ENCODE measurements at regions not wholly inside any gene's neighbourhood (a gene's known extent, or its start where the extent isn't known, plus 50 kb on each side); places are given as distances from the start of the nearest gene placed in this dataset.

DNA sequence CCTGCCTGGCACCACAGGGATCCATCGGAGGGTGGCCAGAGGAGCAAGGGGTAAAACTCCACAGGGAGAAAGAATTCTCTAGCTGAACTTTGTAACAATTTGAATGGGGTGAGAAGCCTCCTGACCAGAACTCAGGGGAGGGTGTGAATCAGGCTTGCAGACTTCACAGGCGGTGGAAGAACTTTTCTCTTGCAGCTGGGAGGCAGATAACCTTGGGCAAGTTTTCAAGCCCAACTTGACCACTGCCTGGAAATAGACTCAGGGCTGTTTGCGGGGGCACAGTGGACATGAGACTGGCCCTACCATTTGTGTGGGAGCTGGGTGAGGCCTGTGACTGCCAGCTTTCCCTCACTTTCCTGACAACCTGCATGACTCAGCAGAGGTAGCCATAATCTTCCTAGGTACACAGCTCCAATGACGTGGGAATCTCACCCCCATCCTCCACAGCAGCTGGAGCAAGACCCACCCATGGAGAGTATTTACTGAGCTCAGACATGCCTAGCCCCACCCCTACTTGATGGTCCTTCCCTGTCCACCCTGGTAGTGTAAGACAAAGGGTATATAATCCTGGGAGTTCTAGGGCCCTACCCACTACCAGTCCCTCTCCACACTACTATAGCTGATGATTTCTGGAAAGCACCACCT, 210.0 kb upstream of the AGTR2 start:
- Histone ChIP-seq H3K9me3 (ENCODE audit: control insufficient read depth, low read length) (peaks cover 9% of the 10 kb centered on the region), H3K27me3 (ENCODE audit: control insufficient read depth, insufficient read depth, low read length, poor library complexity, severe bottlenecking) (no peaks in the 10 kb centered on the region), H3K4me1 (ENCODE audit: control insufficient read depth, insufficient read depth, low read length) (no peaks in the 10 kb centered on the region), H3K36me3 (ENCODE audit: control insufficient read depth, insufficient read depth, low read length) (no peaks in the 10 kb centered on the region), H3K4me3 (ENCODE audit: low read length) (no peak overlapping the region), H3K27ac (ENCODE audit: low read depth, low read length) (no peak overlapping the region), H3K9ac (ENCODE audit: extremely low read depth, low read length, poor library complexity, severe bottlenecking) (no peak overlapping the region)
- TF ChIP-seq CTCF (conservative IDR thresholded peaks at IDR 0.05), result no peak
- H3K36me3 Mint-ChIP-seq (ENCODE audit: low read depth), result peaks cover 37% of the 10 kb centered on the region
- H3K4me3 Mint-ChIP-seq, result no peak overlapping the region
- 84% methylated on average over 4 of the region's 4 CpGs; no CpG with 5 or more reads in 1 of the 2 experiments for WGBS, 2 experiments (ENCODE audit: insufficient coverage in 1 of 2, insufficient read length in 1 of 2)
- peak overlapping the region; percentile 90 for H3K27ac Mint-ChIP-seq
- H3K9me3 Mint-ChIP-seq, result peaks cover 38% of the 10 kb centered on the region
- peak; percentile 61 for DNase-seq
- peaks cover 65% of the 10 kb centered on the region for H3K4me1 Mint-ChIP-seq
- no peaks in the 10 kb centered on the region for H3K27me3 Mint-ChIP-seq (ENCODE audit: insufficient read depth)

- H3K9me3 ChIP-seq (ENCODE audit: control insufficient read depth, low read length), result peaks cover 6% of the 10 kb centered on the region
- TF ChIP-seq CTCF (conservative IDR thresholded peaks at IDR 0.05), result no peak
- no peaks in the 10 kb centered on the region for H3K27me3 Mint-ChIP-seq (ENCODE audit: insufficient read depth)
- 82% methylated on average over 6 of the region's 11 CpGs; no CpG with 5 or more reads in 1 of the 2 experiments for WGBS, 2 experiments (ENCODE audit: insufficient coverage in 1 of 2, insufficient read length in 1 of 2)
- H3K4me1 ChIP-seq (ENCODE audit: control insufficient read depth, insufficient read depth, low read length), result no peaks in the 10 kb centered on the region
- peaks cover 25% of the 10 kb centered on the region for H3K4me1 Mint-ChIP-seq
- no peak overlapping the region for H3K27ac ChIP-seq (ENCODE audit: low read depth, low read length)
- no peak for DNase-seq
- no peaks in the 10 kb centered on the region for H3K27me3 ChIP-seq (ENCODE audit: control insufficient read depth, insufficient read depth, low read length, poor library complexity, severe bottlenecking)
- H3K36me3 Mint-ChIP-seq (ENCODE audit: low read depth), result peaks cover 38% of the 10 kb centered on the region
- H3K9ac ChIP-seq (ENCODE audit: extremely low read depth, low read length, poor library complexity, severe bottlenecking), result no peak overlapping the region
- peaks cover 29% of the 10 kb centered on the region for H3K9me3 Mint-ChIP-seq
- H3K36me3 ChIP-seq (ENCODE audit: control insufficient read depth, insufficient read depth, low read length), result no peaks in the 10 kb centered on the region
- H3K27ac Mint-ChIP-seq, result no peak overlapping the region
- H3K4me3 ChIP-seq (ENCODE audit: low read length), result peak overlapping the region; percentile 87
- H3K4me3 Mint-ChIP-seq, result peak overlapping the region; percentile 95
Observed at GRCh38 chrX:115966920-115967319, 203.6 kb upstream of the AGTR2 start.

- Mint-ChIP-seq H3K9me3 (peaks cover 25% of the 10 kb centered on the region), H3K27ac (peak overlapping the region; percentile 96), H3K4me3 (peak overlapping the region; percentile 95), H3K36me3 (ENCODE audit: low read depth) (peaks cover 32% of the 10 kb centered on the region), H3K4me1 (peaks cover 21% of the 10 kb centered on the region), H3K27me3 (ENCODE audit: insufficient read depth) (no peaks in the 10 kb centered on the region)
- DNase-seq, result peak; percentile 96
- no peaks in the 10 kb centered on the region for H3K27me3 ChIP-seq (ENCODE audit: control insufficient read depth, insufficient read depth, low read length, poor library complexity, severe bottlenecking)
- peak; percentile 65 for TF ChIP-seq CTCF (conservative IDR thresholded peaks at IDR 0.05)
- H3K9me3 ChIP-seq (ENCODE audit: control insufficient read depth, low read length), result no peaks in the 10 kb centered on the region
- H3K4me3 ChIP-seq (ENCODE audit: low read length), result peak overlapping the region; percentile 87
- 0 to 3% methylated on average over 6 to 35 of the region's 48 CpGs for WGBS, 2 experiments (ENCODE audit: insufficient coverage in 1 of 2, insufficient read length in 1 of 2)
- peak overlapping the region; percentile 57 for H3K9ac ChIP-seq (ENCODE audit: extremely low read depth, low read length, poor library complexity, severe bottlenecking)
- no peaks in the 10 kb centered on the region for H3K4me1 ChIP-seq (ENCODE audit: control insufficient read depth, insufficient read depth, low read length)
- no peak overlapping the region for H3K27ac ChIP-seq (ENCODE audit: low read depth, low read length)
- no peaks in the 10 kb centered on the region for H3K36me3 ChIP-seq (ENCODE audit: control insufficient read depth, insufficient read depth, low read length)
Observed at GRCh38 chrX:115968436-115969252, 201.9 kb upstream of the AGTR2 start.

Measured in endodermal cell (in vitro differentiated cells).